GM21367 (cell line): ENCODE measurements at regions not wholly inside any gene's neighbourhood (a gene's known extent, or its start where the extent isn't known, plus 50 kb on each side); places are given as distances from the start of the nearest gene placed in this dataset.
"Not testable (repeated sequence)": the region's sequence is repeated elsewhere in the genome, so short reads cannot be mapped to it uniquely, and the experiment has no call there.

ENCODE experiments used
- ATAC-seq: cut with Tn5 transposase; IDR thresholded peaks from one replicate; pipeline ENCODE4 v1.9.1; 2021; ENCODE audit not compliant: unreplicated experiment

- no peak for ATAC-seq
Measured at GRCh38 chr3:153539263-153539662, 377.2 kb downstream of the RAP2B start.

GRCh38 chr3:153545471-153545870 lies 383.4 kb downstream of the RAP2B start:
- no peak for ATAC-seq

- no peak for ATAC-seq
Measured at GRCh38 chr3:153547970-153548369, 385.9 kb downstream of the RAP2B start.

- not testable (repeated sequence) for ATAC-seq
Measured at GRCh38 chr3:153549686-153550085, 387.7 kb downstream of the RAP2B start.

GRCh38 chr3:153551536-153552285 lies 389.7 kb downstream of the RAP2B start:
- no peak for ATAC-seq

- no peak for ATAC-seq
Measured at GRCh38 chr3:153552887-153553604, 391.0 kb downstream of the RAP2B start.

GRCh38 chr3:153553605-153553945 lies 391.5 kb downstream of the RAP2B start:
- ATAC-seq = no peak

GRCh38 chr3:153555919-153556318 lies 393.9 kb downstream of the RAP2B start:
- ATAC-seq = no peak

GRCh38 chr3:153559366-153559765 lies 397.3 kb downstream of the RAP2B start:
- ATAC-seq = not testable (repeated sequence)

GRCh38 chr3:153567011-153567410 lies 405.0 kb downstream of the RAP2B start:
- ATAC-seq = no peak

GRCh38 chr3:153567556-153567955 lies 405.5 kb downstream of the RAP2B start:
- ATAC-seq = no peak

GRCh38 chr3:153570481-153570880 lies 408.5 kb downstream of the RAP2B start:
- ATAC-seq = not testable (repeated sequence)

GRCh38 chr3:153572165-153572564 lies 410.1 kb downstream of the RAP2B start:
- ATAC-seq = no peak

GRCh38 chr3:153572654-153573053 lies 410.6 kb downstream of the RAP2B start:
- no peak for ATAC-seq

GRCh38 chr3:153573481-153573880 lies 411.5 kb downstream of the RAP2B start:
- ATAC-seq = no peak

- no peak for ATAC-seq
Measured at GRCh38 chr3:153574445-153574844, 412.4 kb downstream of the RAP2B start.

GRCh38 chr3:153577059-153577736 lies 415.2 kb downstream of the RAP2B start:
- no peak for ATAC-seq

- ATAC-seq = no peak
Measured at GRCh38 chr3:153578046-153578445, 416.0 kb downstream of the RAP2B start.

- no peak for ATAC-seq
Measured at GRCh38 chr3:153590051-153590450, 428.0 kb downstream of the RAP2B start.

- ATAC-seq = no peak
Measured at GRCh38 chr3:153591561-153592245, 429.7 kb downstream of the RAP2B start.

- ATAC-seq = no peak
Measured at GRCh38 chr3:153595186-153595815, 433.3 kb downstream of the RAP2B start.
